HG03565 (cell line): ENCODE measurements at regions not wholly inside any gene's neighbourhood (a gene's known extent, or its start where the extent isn't known, plus 50 kb on each side); places are given as distances from the start of the nearest gene placed in this dataset.
"Not testable (repeated sequence)": the region's sequence is repeated elsewhere in the genome, so short reads cannot be mapped to it uniquely, and the experiment has no call there.

ENCODE experiments used
- ATAC-seq: cut with Tn5 transposase; IDR thresholded peaks from one replicate; pipeline ENCODE4 v1.9.1; 2021; ENCODE audit warnings: mild to moderate bottlenecking, moderate library complexity; ENCODE audit not compliant: unreplicated experiment

GRCh38 chr16:88329726-88330700 lies 52.7 kb upstream of the ZNF469 start:
- ATAC-seq = no peak

DNA sequence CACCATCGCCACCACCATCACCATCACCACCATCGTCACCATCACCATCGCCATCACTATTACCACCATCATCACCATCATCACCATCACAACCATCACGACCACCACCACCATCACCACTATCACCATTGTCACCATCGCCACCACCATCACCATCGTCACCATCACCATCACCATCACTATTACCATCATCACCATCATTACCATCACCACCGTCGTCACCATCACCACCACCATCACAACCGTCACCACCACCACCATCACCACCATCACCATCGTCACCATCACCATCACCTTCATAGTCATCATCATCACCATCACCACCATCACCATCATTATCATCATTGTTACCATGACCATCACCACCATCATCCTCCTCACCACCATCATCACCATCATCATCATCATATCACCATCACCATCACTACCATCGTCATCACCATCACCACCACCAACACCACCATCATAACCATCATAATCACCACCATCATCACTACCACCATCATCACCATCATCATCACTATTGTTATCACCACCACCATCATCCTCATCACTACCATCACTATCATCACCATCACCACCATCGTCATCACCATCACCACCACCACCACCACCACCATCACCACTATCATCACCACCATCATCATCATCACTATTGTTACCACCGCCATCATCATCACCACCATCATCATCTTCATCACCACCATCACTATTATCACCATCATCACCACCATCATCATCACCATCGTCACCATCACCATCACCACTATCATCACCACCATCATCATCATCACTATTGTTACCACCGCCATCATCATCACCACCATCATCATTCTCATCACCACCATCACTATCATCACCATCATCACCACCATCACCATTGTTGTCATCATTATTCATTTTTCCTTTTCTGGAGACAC lies 51.5 kb upstream of the ZNF469 start:
- ATAC-seq = no peak

GRCh38 chr16:88331989-88332920 lies 50.5 kb upstream of the ZNF469 start:
- no peak for ATAC-seq

GRCh38 chr16:88332921-88333825 lies 49.6 kb upstream of the ZNF469 start:
- ATAC-seq = not testable (repeated sequence)
